ENCODE measurements at regions not wholly inside any gene's neighbourhood (a gene's known extent, or its start where the extent isn't known, plus 50 kb on each side); places are given as distances from the start of the nearest gene placed in this dataset.

GRCh38 chr14:98171654-98172053 is 1100.3 kb downstream of the BCL11B start:
- Histone ChIP-seq H4K20me1 (ENCODE audit: insufficient read depth, low read length) (no peaks in the 10 kb centered on the region), H3K79me1 (ENCODE audit: low read depth in 1 of 2, low read length in 2 of 2) (no peaks in the 10 kb centered on the region), H2BK5ac (ENCODE audit: low read depth, low read length, poor library complexity, severe bottlenecking) (no peak overlapping the region), H3K27ac (ENCODE audit: insufficient read depth, low read length) (no peak overlapping the region), H3K36me3 (ENCODE audit: control insufficient read depth, insufficient read depth, low read length) (no peaks in the 10 kb centered on the region), H3K23ac (ENCODE audit: low read depth, low read length) (no peak overlapping the region), H3K4me3 (ENCODE audit: insufficient read depth, low read depth, low read length) (no peak overlapping the region), H4K5ac (ENCODE audit: low read depth, low read length) (no peak overlapping the region), H2AK9ac (replicated peaks; ENCODE audit: low read depth, low read length, poor library complexity) (no peak overlapping the region), H4K8ac (ENCODE audit: low read depth in 2 of 2, low read length in 2 of 2) (no peak overlapping the region), H3K9ac (ENCODE audit: low read depth, low read length) (no peak overlapping the region), H3K4me1 (ENCODE audit: control insufficient read depth, insufficient read depth, low read length) (no peaks in the 10 kb centered on the region), H2AK5ac (ENCODE audit: low read depth, low read length) (no peak overlapping the region), H3K14ac (replicated peaks; ENCODE audit: low read depth, low read length) (no peak overlapping the region), H4K91ac (ENCODE audit: insufficient read depth, low read depth, low read length) (no peak overlapping the region), H2BK20ac (ENCODE audit: low read depth, low read length) (no peak overlapping the region), H2BK120ac (ENCODE audit: low read depth, low read length) (no peak overlapping the region), H2AFZ (replicated peaks; ENCODE audit: low read length, poor library complexity) (no peak overlapping the region), H3K27me3 (ENCODE audit: control insufficient read depth, insufficient read depth, low read length) (no peaks in the 10 kb centered on the region), H3K56ac (ENCODE audit: extremely low read depth, insufficient read depth, low read length) (no peak overlapping the region), H3K18ac (ENCODE audit: low read depth, low read length) (no peak overlapping the region), H3K9me1 (ENCODE audit: insufficient read depth, low read length) (no peaks in the 10 kb centered on the region), H3K4ac (ENCODE audit: low read depth, low read length) (no peak overlapping the region), H2BK15ac (ENCODE audit: low read depth, low read length) (no peak overlapping the region), H3K9me3 (ENCODE audit: control insufficient read depth, insufficient read depth, low read length) (peaks cover 39% of the 10 kb centered on the region), H3K4me2 (ENCODE audit: low read depth, low read length) (no peak overlapping the region)
- WGBS, 2 experiments (ENCODE audit: extremely low coverage in 2 of 2, insufficient read length in 1 of 2): 51% methylated on average over 2 of the region's 3 CpGs; no CpG with 5 or more reads in 1 of the 2 experiments
- intact Hi-C loops (cut with micrococcal nuclease): no loop called here
- in situ Hi-C loops (cut with MboI; ENCODE audit: low sequenced_read_pairs): no loop called here
- no TSS peak for BruUV-seq (replicated peaks)
- POLR2A ChIA-PET (ENCODE audit: unreplicated experiment): no interaction called here
- DNase-seq (no peak), ATAC-seq (ENCODE audit: low read depth) (no peak)
- CTCF ChIA-PET: no interaction called here
- dilution Hi-C loops (cut with HindIII; ENCODE audit: low sequenced_read_pairs, unreplicated experiment): no loop called here
- TF ChIP-seq, protein P1, sequence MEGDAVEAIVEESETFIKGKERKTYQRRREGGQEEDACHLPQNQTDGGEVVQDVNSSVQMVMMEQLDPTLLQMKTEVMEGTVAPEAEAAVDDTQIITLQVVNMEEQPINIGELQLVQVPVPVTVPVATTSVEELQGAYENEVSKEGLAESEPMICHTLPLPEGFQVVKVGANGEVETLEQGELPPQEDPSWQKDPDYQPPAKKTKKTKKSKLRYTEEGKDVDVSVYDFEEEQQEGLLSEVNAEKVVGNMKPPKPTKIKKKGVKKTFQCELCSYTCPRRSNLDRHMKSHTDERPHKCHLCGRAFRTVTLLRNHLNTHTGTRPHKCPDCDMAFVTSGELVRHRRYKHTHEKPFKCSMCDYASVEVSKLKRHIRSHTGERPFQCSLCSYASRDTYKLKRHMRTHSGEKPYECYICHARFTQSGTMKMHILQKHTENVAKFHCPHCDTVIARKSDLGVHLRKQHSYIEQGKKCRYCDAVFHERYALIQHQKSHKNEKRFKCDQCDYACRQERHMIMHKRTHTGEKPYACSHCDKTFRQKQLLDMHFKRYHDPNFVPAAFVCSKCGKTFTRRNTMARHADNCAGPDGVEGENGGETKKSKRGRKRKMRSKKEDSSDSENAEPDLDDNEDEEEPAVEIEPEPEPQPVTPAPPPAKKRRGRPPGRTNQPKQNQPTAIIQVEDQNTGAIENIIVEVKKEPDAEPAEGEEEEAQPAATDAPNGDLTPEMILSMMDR (conservative IDR thresholded peaks at IDR 0.05; ENCODE audit: low read depth, low read length): no peak
- TF ChIP-seq ELK1 (IDR thresholded peaks at IDR 0.05; ENCODE audit: borderline replicate concordance, low read depth, low read length): no peak
- no peak for TF ChIP-seq NFE2L2 (IDR thresholded peaks at IDR 0.05; ENCODE audit: low read depth, low read length)
- no peak for TF ChIP-seq SMC3 (IDR thresholded peaks at IDR 0.05; ENCODE audit: low read depth, low read length)
- TF ChIP-seq MAZ (IDR thresholded peaks at IDR 0.05; ENCODE audit: borderline replicate concordance, low read depth, low read length): no peak
- no peak for TF ChIP-seq MXI1 (IDR thresholded peaks at IDR 0.05; ENCODE audit: borderline replicate concordance, low read depth, low read length)
- no peak for TF ChIP-seq CHD1 (IDR thresholded peaks at IDR 0.05; ENCODE audit: low read depth, low read length)
- no peak for TF ChIP-seq FOS (IDR thresholded peaks at IDR 0.05; ENCODE audit: low read depth, low read length)
- TF ChIP-seq, protein P2, sequence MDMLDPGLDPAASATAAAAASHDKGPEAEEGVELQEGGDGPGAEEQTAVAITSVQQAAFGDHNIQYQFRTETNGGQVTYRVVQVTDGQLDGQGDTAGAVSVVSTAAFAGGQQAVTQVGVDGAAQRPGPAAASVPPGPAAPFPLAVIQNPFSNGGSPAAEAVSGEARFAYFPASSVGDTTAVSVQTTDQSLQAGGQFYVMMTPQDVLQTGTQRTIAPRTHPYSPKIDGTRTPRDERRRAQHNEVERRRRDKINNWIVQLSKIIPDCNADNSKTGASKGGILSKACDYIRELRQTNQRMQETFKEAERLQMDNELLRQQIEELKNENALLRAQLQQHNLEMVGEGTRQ (IDR thresholded peaks at IDR 0.05; ENCODE audit: low read depth, low read length): no peak
- TF ChIP-seq RFX5 (IDR thresholded peaks at IDR 0.05; ENCODE audit: low read depth, low read length): no peak
- no peak for TF ChIP-seq MAFK (IDR thresholded peaks at IDR 0.05; ENCODE audit: low read depth, low read length)
- TF ChIP-seq RAD21 (IDR thresholded peaks at IDR 0.05; ENCODE audit: low read length): no peak
- no peak for TF ChIP-seq RCOR1 (IDR thresholded peaks at IDR 0.05; ENCODE audit: insufficient replicate concordance, low read length)
- TF ChIP-seq POLR2A (IDR thresholded peaks at IDR 0.05; ENCODE audit: low read depth, low read length): no peak
- TF ChIP-seq CEBPB (IDR thresholded peaks at IDR 0.05; ENCODE audit: low read depth, low read length): no peak

Measured in IMR-90 (cell line).